B cell (primary cell): ENCODE measurements at regions not wholly inside any gene's neighbourhood (a gene's known extent, or its start where the extent isn't known, plus 50 kb on each side); places are given as distances from the start of the nearest gene placed in this dataset.

Source experiments
- CTCF ChIP-seq: fragments of 200-600 bp; IDR thresholded peaks from one replicate; pipeline ENCODE4 v1.8.0; 2022; ENCODE audit warnings: antibody characterized with exemption, mild to moderate bottlenecking
- EZH2 ChIP-seq: IDR thresholded peaks from 2 replicates; pipeline ENCODE4 v1.6.1; 2012; ENCODE audit warnings: borderline replicate concordance, low read depth, mild to moderate bottlenecking, moderate library complexity, low read length; ENCODE audit not compliant: insufficient read depth, poor library complexity, severe bottlenecking

GRCh38 chr3:159583662-159584061, 405.0 kb upstream of the IL12A start:
- TF ChIP-seq CTCF = no peak
- no peak for TF ChIP-seq EZH2
